UCSD-AML1 (cell line): ENCODE measurements at regions not wholly inside any gene's neighbourhood (a gene's known extent, or its start where the extent isn't known, plus 50 kb on each side); places are given as distances from the start of the nearest gene placed in this dataset.
"Not testable (repeated sequence)": the region's sequence is repeated elsewhere in the genome, so short reads cannot be mapped to it uniquely, and the experiment has no call there.

Experiments
- DNase-seq: peaks from one replicate; lab custom pipeline; 2025; ENCODE audit not compliant: unreplicated experiment; lab: John Stamatoyannopoulos, UW

DNA sequence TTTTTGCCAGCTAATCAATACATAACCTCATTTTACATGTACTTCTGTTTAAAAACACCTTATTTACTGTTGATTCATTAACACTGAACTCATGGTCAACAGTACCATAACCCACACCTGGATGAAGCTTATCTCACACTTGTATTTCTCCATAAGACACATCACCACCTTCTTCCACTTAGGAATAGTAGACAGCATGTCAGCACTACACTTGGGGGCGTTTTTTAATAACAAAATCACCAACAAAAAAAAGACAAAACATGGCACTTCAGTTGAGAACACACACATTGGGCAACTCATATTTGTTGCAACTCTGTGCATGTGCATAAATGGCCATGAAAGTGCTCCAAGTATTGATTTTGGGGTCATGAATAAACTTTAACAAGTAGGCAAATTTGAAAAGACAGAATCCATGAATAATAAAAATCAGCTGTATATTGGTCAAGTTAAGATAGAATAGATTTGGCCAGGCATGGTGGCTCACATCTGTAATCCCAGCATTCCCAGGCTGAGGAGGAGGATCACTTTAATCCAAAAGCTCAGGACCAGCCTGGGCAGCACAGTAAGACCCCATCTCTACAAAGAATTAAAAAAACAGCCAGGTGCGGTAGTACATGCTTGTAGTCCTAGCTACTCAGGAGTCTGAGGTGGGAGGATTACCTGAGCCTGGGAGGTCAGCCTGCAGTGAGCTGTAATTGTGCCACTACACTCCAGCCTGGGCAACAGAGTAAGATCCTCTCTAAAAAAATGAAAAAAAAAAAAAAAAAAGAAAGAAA, 84.4 kb upstream of the SRD5A2 start:
- DNase-seq, result no peak

DNA sequence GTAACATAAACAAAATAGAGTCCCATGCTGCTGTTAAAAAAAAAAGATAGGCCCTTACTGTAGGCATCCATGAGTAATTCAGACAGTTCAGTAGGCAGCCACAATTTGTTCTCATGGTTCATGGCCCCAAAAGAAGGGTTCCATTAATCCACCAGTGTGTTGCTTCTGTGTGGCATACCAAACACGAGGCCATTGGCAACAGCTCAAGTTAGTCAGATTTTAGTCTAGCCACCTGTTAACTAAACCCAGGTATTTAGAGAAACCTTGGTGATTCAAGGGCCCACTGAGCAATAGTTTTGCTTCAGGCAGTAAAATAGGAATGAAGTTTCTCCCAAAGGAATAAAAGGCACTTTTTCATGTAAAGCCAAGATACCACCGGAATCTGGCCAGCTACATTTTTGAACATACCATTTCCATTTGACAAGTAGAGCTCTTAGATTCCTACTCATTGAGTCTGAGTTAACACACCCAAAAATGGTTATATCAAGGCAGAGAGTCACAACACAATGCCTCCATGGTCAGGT, 80.1 kb upstream of the SRD5A2 start:
- DNase-seq, result no peak

DNA sequence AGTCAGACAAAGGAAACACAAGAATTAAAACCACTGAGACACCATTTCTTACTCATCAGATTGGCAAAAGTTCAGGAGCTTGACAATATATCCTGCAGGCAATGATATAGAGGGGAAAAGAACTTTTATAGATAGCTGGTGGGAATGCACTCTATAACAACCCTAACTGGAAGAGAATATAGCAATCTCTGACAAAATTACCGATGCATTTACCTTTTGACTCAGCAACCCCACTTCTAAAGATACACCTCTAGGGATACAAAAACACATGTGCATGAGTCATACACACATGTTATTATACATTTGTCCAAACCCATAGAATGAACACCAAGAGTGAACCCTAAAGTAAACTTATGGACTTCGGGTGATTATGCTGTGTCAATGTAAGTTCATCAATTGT, 79.4 kb upstream of the SRD5A2 start:
- DNase-seq, result no peak

DNA sequence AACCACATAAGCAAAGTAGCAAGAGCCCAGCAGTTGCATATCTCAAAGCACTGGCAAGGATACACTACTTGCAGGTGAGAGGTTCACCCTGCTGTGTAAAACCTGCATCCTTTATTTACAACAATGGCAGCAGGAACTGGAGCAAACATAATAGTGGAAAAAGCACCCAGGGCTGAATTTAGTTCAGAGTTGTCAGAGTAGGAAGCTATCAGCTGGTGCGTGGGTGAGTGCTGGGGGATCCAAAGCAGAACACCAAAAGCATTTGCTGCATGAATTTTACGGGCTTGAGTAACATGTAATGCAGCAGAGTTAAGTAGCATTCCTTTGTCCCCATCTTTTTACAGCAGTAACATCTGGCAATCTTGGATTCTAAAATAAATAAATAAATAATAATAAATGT, 73.5 kb upstream of the SRD5A2 start:
- DNase-seq, result no peak

DNA sequence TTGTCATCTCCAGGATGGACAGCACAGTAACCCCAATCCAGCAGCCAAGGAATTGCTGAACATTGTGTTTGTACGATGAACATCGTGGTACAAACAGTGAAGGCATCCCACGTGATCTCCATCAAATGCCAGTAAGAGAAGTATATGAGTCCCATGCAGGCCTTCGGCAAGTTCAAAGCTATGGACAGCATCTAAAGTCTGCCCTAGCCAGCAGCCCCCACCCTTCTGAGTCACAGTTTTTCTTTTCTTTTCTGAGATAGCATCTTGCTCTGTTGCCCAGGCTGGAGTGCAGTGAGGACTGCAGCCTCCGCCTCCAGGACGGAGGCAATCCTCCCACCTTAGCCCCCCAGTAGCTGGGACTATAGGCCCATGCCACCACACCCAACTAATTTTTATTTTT, 71.0 kb upstream of the SRD5A2 start:
- DNase-seq, result no peak

DNA sequence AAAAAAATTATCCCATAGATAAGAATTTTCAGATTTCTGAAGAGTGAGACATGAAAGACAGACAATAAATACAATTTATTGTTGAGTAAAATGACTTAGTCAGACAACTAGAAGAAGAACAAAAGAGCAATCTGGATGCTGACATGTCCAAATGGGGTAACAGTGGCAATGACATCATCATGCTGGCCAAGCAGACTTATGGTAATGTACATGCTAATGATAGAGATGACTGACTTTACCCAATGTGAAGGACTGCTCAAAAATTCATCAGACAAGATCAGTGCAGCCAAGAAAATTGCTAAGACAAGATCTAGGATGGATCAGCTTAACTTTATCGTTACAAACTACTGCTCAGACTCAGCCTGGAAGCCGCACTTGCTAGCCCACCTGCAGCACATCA, 70.5 kb upstream of the SRD5A2 start:
- no peak for DNase-seq

DNA sequence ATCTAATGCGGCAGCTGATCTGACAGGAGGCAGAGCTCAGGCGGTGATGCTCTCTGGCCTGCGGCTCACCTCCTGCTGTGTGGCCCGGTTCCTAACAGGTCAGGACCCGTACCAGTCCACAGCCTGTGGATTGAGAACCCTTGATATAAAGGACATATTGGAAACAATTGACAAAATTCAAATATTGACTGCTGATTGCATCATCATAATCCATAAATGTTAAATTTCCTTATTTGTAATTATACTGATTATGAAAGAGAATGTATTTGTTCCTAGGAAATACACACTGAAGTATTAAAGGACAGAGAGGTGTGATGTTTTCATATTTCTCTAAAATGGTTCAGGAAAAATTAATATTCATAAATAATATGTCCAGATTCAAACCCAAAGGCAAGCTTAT, 63.8 kb upstream of the SRD5A2 start:
- no peak for DNase-seq

DNA sequence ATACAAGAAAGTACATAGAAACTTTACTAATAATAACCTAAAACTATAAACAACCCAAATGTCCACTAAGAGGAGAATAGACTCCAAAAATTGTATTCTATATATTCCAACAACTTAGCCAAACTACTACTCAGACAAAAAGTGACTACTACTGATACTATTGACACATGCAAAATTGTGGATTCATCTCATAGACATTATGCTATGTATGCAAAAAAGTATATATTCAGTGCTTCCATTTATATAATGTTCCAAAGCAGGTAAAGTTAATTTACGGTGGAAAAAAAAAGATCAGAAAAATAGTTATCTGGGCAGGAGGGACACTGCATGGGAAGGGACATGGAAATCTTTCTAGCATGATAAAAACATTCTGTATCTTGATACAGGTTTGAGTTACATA, 62.0 kb upstream of the SRD5A2 start:
- no peak for DNase-seq

DNA sequence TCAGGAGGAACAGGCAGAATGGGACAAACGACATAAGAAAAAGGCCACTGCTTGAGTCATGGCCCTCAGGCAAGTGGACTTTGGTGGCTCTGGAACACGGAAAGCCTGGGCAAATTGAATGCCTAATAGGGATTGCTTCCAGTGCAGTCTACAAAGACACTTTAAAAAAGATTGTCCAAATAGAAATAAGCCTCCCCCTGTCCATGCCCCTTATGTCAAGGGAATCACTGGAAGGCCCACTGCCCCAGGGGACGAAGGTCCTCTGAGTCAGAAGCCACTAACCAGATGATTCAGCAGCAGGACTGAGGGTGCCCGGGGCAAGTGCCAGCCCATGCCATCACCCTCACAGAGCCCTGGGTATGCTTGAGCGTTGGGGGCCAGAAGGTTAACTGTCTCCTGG, 51.5 kb upstream of the SRD5A2 start:
- DNase-seq, result not testable (repeated sequence)
